Bronchial epithelial cell (primary cell): ENCODE measurements at regions not wholly inside any gene's neighbourhood (a gene's known extent, or its start where the extent isn't known, plus 50 kb on each side); places are given as distances from the start of the nearest gene placed in this dataset.

Experiments
- DNase-seq: peaks from one replicate; pipeline ENCODE4 v3.0.0-alpha.2; 2010; ENCODE audit warnings: low read depth
- FAIRE-seq: peaks from 2 replicates; lab custom pipeline; 2011; peaks lifted over from hg19 to GRCh38; lab: Jason Lieb, UNC
- H3K27me3 ChIP-seq: 2 replicates; pipeline ENCODE4 v1.5.1; 2011; ENCODE audit warnings: low read length; ENCODE audit not compliant: control insufficient read depth, insufficient read depth
- H3K36me3 ChIP-seq: 2 replicates; pipeline ENCODE4 v1.5.1; 2011; ENCODE audit warnings: low read length; ENCODE audit not compliant: control insufficient read depth, insufficient read depth
- H3K4me3 ChIP-seq: 2 replicates; pipeline ENCODE4 v1.5.1; 2011; ENCODE audit warnings: mild to moderate bottlenecking, low read depth, low read length, control low read depth
- TF ChIP-seq, protein P1 (sequence below): IDR thresholded peaks from 2 replicates; pipeline ENCODE4 v1.5.1; 2011; ENCODE audit warnings: mild to moderate bottlenecking, moderate library complexity, low read length, control low read depth, inconsistent platforms; ENCODE audit not compliant: insufficient read depth, severe bottlenecking

GRCh38 chr5:72045692-72046091, 61.6 kb upstream of the MAP1B start:
- no peak for FAIRE-seq
- no peak for DNase-seq
- H3K27me3 ChIP-seq: no peaks in the 10 kb centered on the region
- no peak overlapping the region for H3K4me3 ChIP-seq
- TF ChIP-seq, protein P1, sequence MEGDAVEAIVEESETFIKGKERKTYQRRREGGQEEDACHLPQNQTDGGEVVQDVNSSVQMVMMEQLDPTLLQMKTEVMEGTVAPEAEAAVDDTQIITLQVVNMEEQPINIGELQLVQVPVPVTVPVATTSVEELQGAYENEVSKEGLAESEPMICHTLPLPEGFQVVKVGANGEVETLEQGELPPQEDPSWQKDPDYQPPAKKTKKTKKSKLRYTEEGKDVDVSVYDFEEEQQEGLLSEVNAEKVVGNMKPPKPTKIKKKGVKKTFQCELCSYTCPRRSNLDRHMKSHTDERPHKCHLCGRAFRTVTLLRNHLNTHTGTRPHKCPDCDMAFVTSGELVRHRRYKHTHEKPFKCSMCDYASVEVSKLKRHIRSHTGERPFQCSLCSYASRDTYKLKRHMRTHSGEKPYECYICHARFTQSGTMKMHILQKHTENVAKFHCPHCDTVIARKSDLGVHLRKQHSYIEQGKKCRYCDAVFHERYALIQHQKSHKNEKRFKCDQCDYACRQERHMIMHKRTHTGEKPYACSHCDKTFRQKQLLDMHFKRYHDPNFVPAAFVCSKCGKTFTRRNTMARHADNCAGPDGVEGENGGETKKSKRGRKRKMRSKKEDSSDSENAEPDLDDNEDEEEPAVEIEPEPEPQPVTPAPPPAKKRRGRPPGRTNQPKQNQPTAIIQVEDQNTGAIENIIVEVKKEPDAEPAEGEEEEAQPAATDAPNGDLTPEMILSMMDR: no peak
- no peaks in the 10 kb centered on the region for H3K36me3 ChIP-seq

GRCh38 chr5:72046106-72046505, 61.2 kb upstream of the MAP1B start:
- no peak for FAIRE-seq
- Histone ChIP-seq H3K27me3 (no peaks in the 10 kb centered on the region), H3K36me3 (no peaks in the 10 kb centered on the region), H3K4me3 (no peak overlapping the region)
- TF ChIP-seq, protein P1: no peak
- no peak for DNase-seq

DNA sequence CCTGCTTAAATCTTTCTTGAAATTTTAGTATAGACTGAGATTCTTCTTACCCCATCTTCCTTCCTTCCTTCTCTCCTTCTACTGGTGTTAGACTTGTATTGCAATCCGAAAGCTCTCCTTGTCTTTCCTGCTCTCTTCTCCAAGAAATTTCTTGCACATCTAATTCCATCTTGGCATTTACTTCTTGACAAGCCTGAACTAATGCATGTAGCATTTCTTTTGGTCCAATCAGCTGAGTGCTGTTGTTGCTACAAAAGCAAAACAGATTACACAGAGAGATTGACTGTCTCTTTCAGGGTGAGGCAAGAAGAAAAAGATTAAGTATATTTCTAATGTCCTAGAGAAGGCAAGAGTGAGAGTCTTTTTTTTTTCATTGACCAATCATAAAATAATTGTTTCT, 51.6 kb upstream of the MAP1B start:
- H3K27me3 ChIP-seq: peaks cover 2% of the 10 kb centered on the region
- H3K4me3 ChIP-seq: no peak overlapping the region
- TF ChIP-seq, protein P1: no peak
- no peak for DNase-seq
- no peak for FAIRE-seq
- H3K36me3 ChIP-seq: no peaks in the 10 kb centered on the region
